H9 (cell line): ENCODE measurements at regions not wholly inside any gene's neighbourhood (a gene's known extent, or its start where the extent isn't known, plus 50 kb on each side); places are given as distances from the start of the nearest gene placed in this dataset.

Experiments
- DNase-seq: peaks from one replicate; pipeline ENCODE4 v3.0.0-alpha.2; 2017
- H2AFZ ChIP-seq: one replicate; pipeline ENCODE4 v1.6.1; 2013; ENCODE audit warnings: mild to moderate bottlenecking, low read length, control low read depth, moderate library complexity
- H2AK5ac ChIP-seq: 2 replicates; pipeline ENCODE4 v1.6.1; 2013; ENCODE audit warnings: low read length, control low read depth, mixed read lengths; ENCODE audit not compliant: insufficient read length
- H2BK120ac ChIP-seq: one replicate; pipeline ENCODE4 v1.6.1; 2013; ENCODE audit warnings: low read depth, mild to moderate bottlenecking, low read length, control low read depth, inconsistent platforms; ENCODE audit not compliant: poor library complexity, severe bottlenecking
- H2BK12ac ChIP-seq: 2 replicates; pipeline ENCODE4 v1.6.1; 2013; ENCODE audit warnings: low read length, control low read depth, mixed read lengths, low read depth; ENCODE audit not compliant: insufficient read length
- H2BK15ac ChIP-seq: 2 replicates; pipeline ENCODE4 v1.6.1; 2013; ENCODE audit warnings: low read depth, low read length, control low read depth
- H2BK20ac ChIP-seq: one replicate; pipeline ENCODE4 v1.6.1; 2013; ENCODE audit warnings: low read depth, mild to moderate bottlenecking, low read length, control low read depth, inconsistent platforms; ENCODE audit not compliant: poor library complexity, severe bottlenecking
- H2BK5ac ChIP-seq: 2 replicates; pipeline ENCODE4 v1.6.1; 2013; ENCODE audit warnings: low read length, control low read depth, mixed read lengths; ENCODE audit not compliant: insufficient read length
- H3K14ac ChIP-seq: 2 replicates; pipeline ENCODE4 v1.6.1; 2013; ENCODE audit warnings: low read length, control low read depth; ENCODE audit not compliant: insufficient read depth
- H3K18ac ChIP-seq: 2 replicates; pipeline ENCODE4 v1.6.1; 2013; ENCODE audit warnings: low read depth, mild to moderate bottlenecking, mixed read lengths, low read length, control low read depth; ENCODE audit not compliant: insufficient read length
- H3K23ac ChIP-seq: 2 replicates; pipeline ENCODE4 v1.6.1; 2013; ENCODE audit warnings: low read length, control low read depth, mixed read lengths, low read depth; ENCODE audit not compliant: insufficient read length
- H3K23me2 ChIP-seq: 2 replicates; pipeline ENCODE4 v1.6.1; 2013; ENCODE audit warnings: low read depth, mild to moderate bottlenecking, mixed read lengths, low read length, control low read depth; ENCODE audit not compliant: insufficient read length, poor library complexity, severe bottlenecking
- H3K27ac ChIP-seq: 2 replicates; pipeline ENCODE4 v1.5.1; 2013; ENCODE audit warnings: low read length, control low read depth, mixed read lengths, low read depth; ENCODE audit not compliant: insufficient read length
- H3K27me3 ChIP-seq: 2 replicates; pipeline ENCODE4 v1.6.1; 2013; ENCODE audit warnings: low read length, control low read depth, inconsistent platforms; ENCODE audit not compliant: insufficient read depth
- H3K4ac ChIP-seq: 2 replicates; pipeline ENCODE4 v1.6.1; 2013; ENCODE audit warnings: low read depth, mild to moderate bottlenecking, control low read depth, inconsistent platforms, low read length, moderate library complexity
- H3K4me1 ChIP-seq: 2 replicates; pipeline ENCODE4 v1.6.1; 2013; ENCODE audit warnings: low read length, control low read depth, inconsistent platforms; ENCODE audit not compliant: insufficient read depth
- H3K4me2 ChIP-seq: 2 replicates; pipeline ENCODE4 v1.6.1; 2013; ENCODE audit warnings: low read length, control low read depth, mixed read lengths; ENCODE audit not compliant: insufficient read length, insufficient read depth
- H3K56ac ChIP-seq: 2 replicates; pipeline ENCODE4 v1.6.1; 2013; ENCODE audit warnings: low read depth, mild to moderate bottlenecking, mixed read lengths, low read length, control low read depth; ENCODE audit not compliant: insufficient read length
- H3K79me1 ChIP-seq: 2 replicates; pipeline ENCODE4 v1.6.1; 2013; ENCODE audit warnings: low read depth, mild to moderate bottlenecking, moderate library complexity, low read length, control low read depth, inconsistent platforms; ENCODE audit not compliant: insufficient read depth, poor library complexity, severe bottlenecking
- H3K79me2 ChIP-seq: 2 replicates; pipeline ENCODE4 v1.6.1; 2013; ENCODE audit warnings: low read length, control low read depth, inconsistent platforms; ENCODE audit not compliant: insufficient read depth
- H3K9ac ChIP-seq: 2 replicates; pipeline ENCODE4 v1.6.1; 2013; ENCODE audit warnings: low read length, control low read depth, mixed read lengths; ENCODE audit not compliant: insufficient read length; ENCODE audit errors: extremely low read depth
- H3K9me3 ChIP-seq: one replicate; pipeline ENCODE4 v1.6.1; 2013; ENCODE audit warnings: low read depth, low read length, inconsistent platforms; ENCODE audit not compliant: control insufficient read depth
- H3T11ph ChIP-seq: one replicate; pipeline ENCODE4 v1.6.1; 2013; ENCODE audit warnings: mild to moderate bottlenecking, low read length, control low read depth, inconsistent platforms
- H4K20me1 ChIP-seq: one replicate; pipeline ENCODE4 v1.6.1; 2013; ENCODE audit not compliant: control insufficient read depth, insufficient read length, insufficient read depth
- H4K5ac ChIP-seq: 2 replicates; pipeline ENCODE4 v1.6.1; 2013; ENCODE audit warnings: low read depth, mild to moderate bottlenecking, mixed read lengths, low read length, control low read depth; ENCODE audit not compliant: insufficient read length
- H4K8ac ChIP-seq: replicated peaks from 2 replicates; pipeline ENCODE4 v1.6.1; 2013; ENCODE audit warnings: low read length, control low read depth, mixed read lengths, low read depth; ENCODE audit not compliant: insufficient read length
- H4K91ac ChIP-seq: 2 replicates; pipeline ENCODE4 v1.6.1; 2013; ENCODE audit warnings: low read depth, mild to moderate bottlenecking, moderate library complexity, mixed read lengths, low read length, control low read depth; ENCODE audit not compliant: insufficient read length
- H3K27ac Mint-ChIP-seq, 3 experiments: 2 replicates in 2 of 3; 3 replicates in 1 of 3; pipeline ENCODE4 v1.8.0; 2020 to 2021; ENCODE audit warnings: mixed read lengths in 3 of 3, mild to moderate bottlenecking in 1 of 3, moderate library complexity in 1 of 3
- H3K27me3 Mint-ChIP-seq: 2 replicates; pipeline ENCODE4 v1.8.0; 2021; ENCODE audit warnings: low read depth, mild to moderate bottlenecking, moderate library complexity, mixed read lengths
- H3K36me3 Mint-ChIP-seq, 3 experiments: 2 replicates in 2 of 3; 3 replicates in 1 of 3; pipeline ENCODE4 v1.8.0; 2020 to 2021; ENCODE audit warnings: low read depth in 3 of 3, mixed read lengths in 3 of 3; ENCODE audit not compliant: insufficient read depth in 1 of 3
- H3K4me1 Mint-ChIP-seq, 2 experiments: 2 replicates each; pipeline ENCODE4 v1.8.0; 2020; ENCODE audit warnings: mixed read lengths in 2 of 2
- H3K4me3 Mint-ChIP-seq, 2 experiments: 2 replicates in 1 of 2; 3 replicates in 1 of 2; pipeline ENCODE4 v1.8.0; 2020 to 2021; ENCODE audit warnings: mild to moderate bottlenecking in 2 of 2, mixed read lengths in 2 of 2, moderate library complexity in 1 of 2
- H3K9me3 Mint-ChIP-seq, 2 experiments: 2 replicates in 1 of 2; 3 replicates in 1 of 2; pipeline ENCODE4 v1.8.0; 2020; ENCODE audit warnings: mild to moderate bottlenecking in 2 of 2, mixed read lengths in 2 of 2, moderate library complexity in 1 of 2
- WGBS: extraction: QIAGEN DNeasy Blood & Tissue Kit; methylation state at CpG from one replicate; pipeline ENCODE4 v1.1.7; 2013; ENCODE audit warnings: missing lambda C conversion rate, low lambda C conversion rate, mixed read lengths; ENCODE audit not compliant: insufficient read length; ENCODE audit errors: extremely low coverage; 5-methylcytosine and 5-hydroxymethylcytosine counted together
- TF ChIP-seq, protein P1 (sequence below): fragments of 200-600 bp; sonication (generic); conservative IDR thresholded peaks from 3 replicates; pipeline ENCODE4 v1.8.0; 2021; ENCODE audit warnings: antibody characterized with exemption, mild to moderate bottlenecking

DNA sequence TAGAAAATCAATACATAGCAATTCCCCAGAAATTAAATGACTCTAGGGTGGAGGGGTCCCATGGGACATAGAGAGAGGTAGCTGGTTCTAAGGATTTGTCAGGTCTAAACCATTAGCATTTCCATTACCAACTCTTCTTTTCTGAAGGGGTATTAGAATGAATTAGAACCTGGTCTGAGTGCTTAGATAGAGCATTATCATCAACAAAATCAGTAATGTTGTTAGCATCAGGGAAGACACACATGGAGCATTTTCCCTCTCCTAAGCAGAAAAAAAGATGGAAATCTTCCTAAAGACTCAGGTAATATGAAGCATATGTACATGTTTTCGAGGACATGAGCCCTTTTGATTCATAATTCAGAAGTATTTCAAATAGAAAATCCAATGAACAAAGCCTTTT, 984.4 kb upstream of the NCAM2 start:
- Mint-ChIP-seq H3K4me1 (peaks cover 21 to 27% of the 10 kb centered on the region in 2 experiments), H3K27ac (no peak overlapping the region), H3K4me3 (no peak overlapping the region), H3K9me3 (peaks cover 0 to 1% of the 10 kb centered on the region in 2 experiments; a peak in 2 of 5 replicates), H3K36me3 (peaks cover under 1 to 10% (median under 1%) of the 10 kb centered on the region in 3 experiments; a peak in 5 of 7 replicates), H3K27me3 (no peaks in the 10 kb centered on the region)
- Histone ChIP-seq H2BK15ac (no peak overlapping the region), H4K20me1 (no peaks in the 10 kb centered on the region), H2BK20ac (no peak overlapping the region), H3K79me1 (no peaks in the 10 kb centered on the region), H3K4me2 (no peak overlapping the region), H3K27ac (no peak overlapping the region), H3K79me2 (no peaks in the 10 kb centered on the region), H3K23ac (no peak overlapping the region), H2BK5ac (no peak overlapping the region), H4K91ac (no peak overlapping the region), H3T11ph (no peak overlapping the region), H3K4ac (no peak overlapping the region), H2BK12ac (no peak overlapping the region), H3K56ac (no peak overlapping the region), H3K14ac (no peak overlapping the region), H3K9me3 (no peaks in the 10 kb centered on the region), H2AK5ac (no peak overlapping the region), H4K8ac (no peak overlapping the region), H2AFZ (no peak overlapping the region), H3K18ac (no peak overlapping the region), H3K9ac (no peak overlapping the region), H3K23me2 (no peaks in the 10 kb centered on the region), H3K4me1 (no peaks in the 10 kb centered on the region; the same call in 1 of the 2 replicates), H3K27me3 (no peaks in the 10 kb centered on the region), H4K5ac (no peak overlapping the region), H2BK120ac (no peak overlapping the region)
- no CpG with 5 or more reads among the region's 1 CpG for WGBS
- DNase-seq, result no peak
- TF ChIP-seq, protein P1, sequence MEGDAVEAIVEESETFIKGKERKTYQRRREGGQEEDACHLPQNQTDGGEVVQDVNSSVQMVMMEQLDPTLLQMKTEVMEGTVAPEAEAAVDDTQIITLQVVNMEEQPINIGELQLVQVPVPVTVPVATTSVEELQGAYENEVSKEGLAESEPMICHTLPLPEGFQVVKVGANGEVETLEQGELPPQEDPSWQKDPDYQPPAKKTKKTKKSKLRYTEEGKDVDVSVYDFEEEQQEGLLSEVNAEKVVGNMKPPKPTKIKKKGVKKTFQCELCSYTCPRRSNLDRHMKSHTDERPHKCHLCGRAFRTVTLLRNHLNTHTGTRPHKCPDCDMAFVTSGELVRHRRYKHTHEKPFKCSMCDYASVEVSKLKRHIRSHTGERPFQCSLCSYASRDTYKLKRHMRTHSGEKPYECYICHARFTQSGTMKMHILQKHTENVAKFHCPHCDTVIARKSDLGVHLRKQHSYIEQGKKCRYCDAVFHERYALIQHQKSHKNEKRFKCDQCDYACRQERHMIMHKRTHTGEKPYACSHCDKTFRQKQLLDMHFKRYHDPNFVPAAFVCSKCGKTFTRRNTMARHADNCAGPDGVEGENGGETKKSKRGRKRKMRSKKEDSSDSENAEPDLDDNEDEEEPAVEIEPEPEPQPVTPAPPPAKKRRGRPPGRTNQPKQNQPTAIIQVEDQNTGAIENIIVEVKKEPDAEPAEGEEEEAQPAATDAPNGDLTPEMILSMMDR, result no peak
